HS-5 (cell line): ENCODE measurements at regions not wholly inside any gene's neighbourhood (a gene's known extent, or its start where the extent isn't known, plus 50 kb on each side); places are given as distances from the start of the nearest gene placed in this dataset.
A peak's percentile ranks its signal among the peaks of the same experiment; 100 is the strongest.
"Not testable (repeated sequence)": the region's sequence is repeated elsewhere in the genome, so short reads cannot be mapped to it uniquely, and the experiment has no call there.

Experiments
- DNase-seq: peaks from one replicate; pipeline ENCODE4 v3.0.0-alpha.2; 2012; ENCODE audit warnings: low read depth

DNA sequence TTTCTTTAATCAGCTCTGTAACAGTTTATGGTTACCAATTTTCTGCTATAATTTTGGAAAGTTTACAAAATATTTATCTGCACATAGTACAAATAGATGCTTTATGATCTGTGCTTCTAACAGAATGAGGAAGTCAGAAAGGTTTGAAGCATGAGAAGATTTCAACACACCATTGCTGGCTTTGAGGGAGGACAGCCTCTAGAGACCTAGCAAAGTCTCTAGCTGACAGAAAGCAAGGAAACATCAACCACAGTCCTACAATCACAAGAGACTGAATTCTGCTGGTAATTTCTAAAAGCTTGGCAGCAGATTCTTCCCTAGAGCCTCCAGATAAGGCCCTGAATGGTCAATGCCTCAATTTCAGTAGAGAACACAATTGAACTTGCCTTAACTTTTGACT, 750.8 kb upstream of the SLC35B3 start:
- no peak for DNase-seq

GRCh38 chr6:9178071-9178470, 742.7 kb upstream of the SLC35B3 start:
- no peak for DNase-seq

DNA sequence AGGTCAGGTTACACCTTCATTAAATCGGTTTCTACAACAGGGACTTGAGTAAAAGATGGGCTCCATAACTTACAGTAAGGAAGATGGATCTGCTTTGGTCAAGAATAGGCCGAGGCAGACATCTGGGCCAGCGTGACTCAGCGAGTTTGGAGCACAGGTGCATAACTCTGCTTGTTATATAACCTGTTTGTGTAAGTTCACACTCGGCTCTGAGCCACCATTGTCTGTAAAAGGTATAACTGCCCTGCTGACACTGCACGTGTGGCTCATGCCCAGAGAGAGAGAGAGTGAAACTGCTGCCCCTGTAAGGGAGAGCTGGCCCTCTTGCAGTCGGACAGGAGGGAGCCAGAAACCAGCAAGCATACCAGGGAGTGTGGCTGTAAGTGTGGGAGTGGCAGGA, 737.9 kb upstream of the SLC35B3 start:
- DNase-seq = no peak

GRCh38 chr6:9172096-9172495, 736.8 kb upstream of the SLC35B3 start:
- no peak for DNase-seq

DNA sequence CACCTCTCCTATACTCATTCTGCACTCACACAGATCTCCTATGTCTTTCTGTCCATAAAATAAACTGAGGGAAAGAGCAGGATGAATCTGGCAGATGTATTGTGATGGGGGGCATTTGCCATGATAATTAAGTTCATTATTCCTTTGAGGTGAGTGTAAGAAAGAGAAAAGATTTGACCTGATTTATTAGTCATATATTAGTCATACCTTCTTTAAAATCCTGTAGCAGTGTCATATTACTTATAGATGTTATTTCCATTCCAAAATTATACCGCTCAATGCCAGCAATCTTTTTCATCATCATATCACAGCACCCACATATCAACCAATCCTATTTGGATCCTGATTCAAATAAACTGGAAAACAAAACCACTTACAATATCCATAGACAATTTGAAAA, 733.3 kb upstream of the SLC35B3 start:
- DNase-seq = no peak

DNA sequence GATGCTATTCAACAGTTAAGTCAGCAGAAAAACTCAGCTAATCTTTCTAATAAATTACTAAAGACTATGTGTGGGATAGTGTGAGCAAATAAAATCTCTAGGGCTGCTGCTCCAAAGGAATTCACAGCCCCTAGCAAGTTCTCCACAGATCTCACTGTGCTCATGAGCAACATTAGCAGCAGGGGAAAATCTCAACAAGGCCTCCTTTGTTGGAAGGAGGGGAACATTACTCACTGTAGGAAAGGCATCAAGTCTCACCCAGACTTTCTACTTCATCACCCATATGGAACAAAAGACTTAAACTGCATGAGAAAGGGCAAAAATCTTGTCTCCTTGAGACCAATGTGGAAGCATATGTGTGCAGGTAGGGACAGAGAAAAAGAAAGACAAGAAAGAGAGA, 726.4 kb upstream of the SLC35B3 start:
- no peak for DNase-seq

DNA sequence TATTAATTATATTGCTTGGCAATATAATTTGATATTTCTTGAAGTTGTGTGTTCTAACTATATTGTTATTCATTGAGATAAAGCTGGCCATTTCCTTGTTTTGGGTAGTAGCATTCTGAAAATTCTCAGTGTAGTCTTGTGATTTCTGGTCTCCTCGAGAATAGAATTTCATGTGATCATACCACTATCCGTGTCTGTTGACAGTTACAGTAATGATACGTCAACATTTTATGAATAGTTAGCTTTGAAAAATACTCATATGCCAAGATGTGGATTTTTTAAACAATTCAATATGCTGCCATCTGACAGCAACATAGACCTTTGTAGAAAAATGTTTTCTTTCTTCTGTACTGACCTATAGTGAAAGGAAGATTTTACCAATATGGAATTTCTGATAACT, 723.7 kb upstream of the SLC35B3 start:
- DNase-seq = no peak

DNA sequence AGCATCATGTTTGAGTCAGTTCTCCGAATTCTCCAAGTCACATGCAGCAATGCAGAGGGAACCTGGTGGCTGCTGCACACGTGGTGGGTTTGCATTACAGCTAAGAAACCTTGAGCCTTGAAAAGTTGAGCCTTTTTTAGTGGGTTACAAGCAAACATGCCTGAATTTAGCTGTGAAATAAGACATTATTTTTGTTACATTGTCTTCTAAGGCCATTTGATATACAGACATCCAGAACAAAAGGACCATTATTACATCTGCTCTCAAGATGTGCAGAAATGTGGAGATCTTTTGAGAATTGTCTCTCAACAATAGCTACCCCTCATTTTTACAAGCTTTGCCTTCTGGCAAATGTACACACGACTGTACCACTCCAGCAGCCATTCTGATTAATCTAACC, 720.5 kb upstream of the SLC35B3 start:
- no peak for DNase-seq

GRCh38 chr6:9143140-9143539, 707.8 kb upstream of the SLC35B3 start:
- DNase-seq = no peak

DNA sequence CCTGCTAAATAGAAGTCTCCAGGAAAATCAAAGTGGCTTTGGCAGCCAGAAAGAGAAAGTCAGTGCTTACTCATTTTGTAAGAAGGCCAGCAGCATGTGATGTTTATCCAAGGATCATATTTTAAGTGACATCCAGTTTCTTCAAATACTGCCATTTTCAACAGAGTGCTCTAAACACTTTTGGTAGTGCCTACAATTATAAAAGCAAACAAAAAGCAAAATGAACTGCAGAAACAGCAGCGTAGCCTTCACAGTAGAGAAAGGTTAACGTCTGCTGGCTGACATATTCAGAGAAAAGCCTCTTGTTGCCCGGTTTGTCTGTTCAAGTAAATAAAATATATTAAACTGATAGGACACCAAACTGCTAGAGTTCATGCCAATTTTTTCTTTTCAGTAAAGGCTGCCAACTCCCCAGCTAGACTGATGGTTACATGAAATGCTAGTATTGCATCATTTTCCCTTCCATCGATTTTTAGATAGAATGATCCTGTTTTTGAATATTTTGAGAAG, 705.7 kb upstream of the SLC35B3 start:
- DNase-seq = no peak

DNA sequence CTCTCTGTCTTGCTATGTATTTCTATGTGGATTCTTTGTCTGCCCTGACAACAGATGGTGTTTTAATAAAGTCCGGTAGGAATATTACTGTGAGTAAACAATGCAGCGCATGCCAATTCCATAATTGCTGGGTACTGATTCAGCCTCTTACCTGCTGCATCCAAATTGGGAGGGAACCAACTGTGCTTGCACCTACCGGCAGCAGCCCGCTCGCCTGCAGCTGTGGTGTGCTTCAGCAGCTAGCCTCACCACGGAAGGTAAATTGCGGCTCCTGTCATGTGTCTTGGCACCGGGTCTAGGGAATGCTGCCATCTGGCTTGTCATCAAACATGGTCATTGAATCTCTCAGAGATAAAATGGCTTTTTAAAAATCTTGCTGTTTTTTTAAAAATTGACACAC, 704.8 kb upstream of the SLC35B3 start:
- no peak for DNase-seq

DNA sequence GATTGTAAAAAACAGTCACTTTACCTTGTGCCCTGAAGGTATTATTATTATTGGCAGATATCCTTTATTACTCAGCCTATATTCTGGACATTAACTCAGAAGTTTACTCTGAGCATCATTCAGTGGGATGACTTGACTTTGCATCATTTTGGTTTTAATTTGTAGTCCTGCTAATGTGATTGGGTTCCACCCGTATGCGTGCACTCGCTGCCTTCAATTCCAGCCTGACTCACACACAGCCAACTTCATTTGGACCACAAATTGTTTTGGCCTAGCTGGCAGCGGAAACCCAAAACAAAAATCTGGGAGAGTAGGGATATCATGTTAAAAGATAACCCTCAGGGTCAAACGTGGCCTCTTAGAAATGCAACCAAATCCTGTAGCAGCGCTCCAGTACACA, 704.4 kb upstream of the SLC35B3 start:
- DNase-seq = peak; percentile 83

DNA sequence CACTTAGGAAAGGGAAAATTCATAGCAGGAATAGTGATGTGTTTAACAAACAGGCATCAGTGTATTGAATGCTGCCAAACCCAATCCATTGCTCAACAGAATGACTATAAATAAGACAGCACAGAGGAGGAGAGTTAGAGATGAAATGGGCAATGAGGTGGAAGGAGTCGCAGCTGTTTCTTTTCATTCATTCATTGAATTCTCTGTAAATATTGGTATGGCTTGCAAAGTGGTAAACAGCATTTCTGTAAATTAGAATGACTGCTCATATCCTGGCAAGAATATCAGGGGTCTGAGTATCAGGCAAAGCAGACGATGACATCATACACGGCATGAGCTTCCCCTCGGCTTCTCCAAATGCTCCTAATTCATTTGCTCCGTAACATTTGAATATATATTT, 703.6 kb upstream of the SLC35B3 start:
- DNase-seq = no peak

DNA sequence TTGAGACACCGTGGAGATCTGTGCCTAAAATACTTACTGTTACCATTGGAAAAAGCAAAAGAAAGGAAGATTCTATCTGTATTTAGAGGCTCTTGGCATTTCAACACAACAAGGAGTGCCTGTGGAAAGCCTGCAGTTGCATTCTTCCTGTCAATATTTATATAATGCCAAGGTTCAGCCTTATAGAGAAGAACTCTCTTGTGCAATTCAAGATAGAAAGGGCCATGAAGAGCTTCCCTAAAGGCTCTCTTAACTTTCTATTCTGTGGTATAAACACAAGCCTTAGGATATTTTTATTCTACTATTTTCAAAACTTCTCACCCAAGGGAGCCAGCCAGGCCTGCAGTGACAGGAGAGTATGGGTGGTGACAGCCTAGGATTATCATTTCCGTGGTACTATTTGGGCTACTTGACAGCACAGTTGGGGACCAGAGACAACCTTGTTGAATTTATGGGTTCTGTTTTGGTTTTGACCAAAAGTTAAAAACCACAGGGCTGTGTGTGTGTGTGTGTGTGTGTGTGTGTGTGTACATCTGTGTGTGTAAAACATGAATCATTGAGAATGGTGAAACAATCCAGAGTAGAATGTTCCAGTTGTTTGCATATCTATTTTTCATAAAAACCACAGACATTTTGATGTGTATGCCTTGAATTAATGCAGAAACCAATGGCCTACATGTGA, 700.9 kb upstream of the SLC35B3 start:
- no peak for DNase-seq

DNA sequence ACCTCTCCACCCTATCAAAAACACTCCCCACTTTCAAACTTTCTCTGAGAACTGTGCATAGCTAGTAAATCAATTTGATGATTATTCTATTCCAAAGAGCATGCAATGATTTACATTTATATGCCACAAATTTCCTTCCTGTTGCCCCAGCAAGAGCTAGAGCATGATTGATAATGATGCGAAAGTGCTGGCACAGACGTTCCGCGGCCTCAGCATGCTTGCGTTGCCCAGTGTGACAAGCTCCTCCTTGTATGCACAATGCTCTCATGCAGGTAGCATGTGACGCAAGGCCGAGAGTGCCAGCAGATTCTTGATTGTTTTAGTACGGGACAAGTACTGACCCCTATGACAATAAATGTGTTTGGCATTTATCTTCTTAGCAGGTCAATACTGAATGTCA, 696.3 kb upstream of the SLC35B3 start:
- DNase-seq = no peak

GRCh38 chr6:9131201-9131600, 695.9 kb upstream of the SLC35B3 start:
- no peak for DNase-seq

- DNase-seq = no peak
Observed at GRCh38 chr6:9128970-9129369, 693.6 kb upstream of the SLC35B3 start.

DNA sequence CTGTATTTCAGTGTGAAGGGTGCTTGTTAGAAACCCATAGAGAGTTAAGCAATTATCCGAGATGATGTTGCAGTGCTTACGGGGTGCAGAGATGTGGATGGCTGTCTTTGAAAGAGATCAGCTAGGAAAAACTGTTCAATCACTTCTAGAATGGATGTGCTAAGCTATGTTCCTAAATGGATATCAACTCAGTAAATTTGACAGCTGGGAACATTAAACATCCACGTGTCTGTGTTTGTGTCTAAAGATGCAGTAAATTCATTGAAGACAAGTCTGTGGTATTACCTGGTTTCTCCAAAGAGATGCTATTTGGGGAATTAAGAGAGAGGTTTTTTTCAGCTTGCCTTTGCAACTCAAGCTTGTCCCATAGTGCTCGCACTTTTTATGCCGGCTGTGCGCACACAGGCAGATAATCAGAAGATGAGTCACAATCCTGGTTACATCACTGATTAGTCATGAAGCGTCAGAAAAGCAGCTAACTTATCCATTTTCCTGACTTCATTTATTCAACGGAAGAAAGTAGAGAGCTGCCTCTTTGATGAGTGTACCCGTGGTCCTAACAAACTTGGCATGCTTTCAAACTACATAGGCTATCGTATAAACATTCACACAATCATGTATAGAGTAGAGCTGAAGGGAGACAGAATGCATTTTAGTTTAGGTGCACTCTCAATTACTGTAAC, 691.7 kb upstream of the SLC35B3 start:
- DNase-seq = peak; percentile 94

DNA sequence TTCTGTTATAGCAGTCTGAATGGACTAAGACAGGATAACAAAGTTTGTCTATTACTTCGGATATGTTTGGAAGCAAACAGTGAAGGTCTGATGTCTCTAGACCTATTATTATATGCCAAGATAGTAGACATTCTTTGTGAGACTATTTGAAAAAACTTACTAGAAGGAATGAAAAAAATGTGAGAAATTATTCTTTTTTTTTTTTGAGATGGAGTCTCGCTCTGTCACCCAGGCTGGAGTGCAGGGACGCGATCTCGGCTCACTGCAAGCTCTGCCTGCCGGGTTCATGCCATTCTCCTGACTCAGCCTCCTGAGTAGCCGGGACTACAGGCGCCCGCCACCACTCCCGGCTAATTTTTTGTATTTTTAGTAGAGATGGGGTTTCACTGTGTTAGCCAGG, 690.7 kb upstream of the SLC35B3 start:
- not testable (repeated sequence) for DNase-seq

DNA sequence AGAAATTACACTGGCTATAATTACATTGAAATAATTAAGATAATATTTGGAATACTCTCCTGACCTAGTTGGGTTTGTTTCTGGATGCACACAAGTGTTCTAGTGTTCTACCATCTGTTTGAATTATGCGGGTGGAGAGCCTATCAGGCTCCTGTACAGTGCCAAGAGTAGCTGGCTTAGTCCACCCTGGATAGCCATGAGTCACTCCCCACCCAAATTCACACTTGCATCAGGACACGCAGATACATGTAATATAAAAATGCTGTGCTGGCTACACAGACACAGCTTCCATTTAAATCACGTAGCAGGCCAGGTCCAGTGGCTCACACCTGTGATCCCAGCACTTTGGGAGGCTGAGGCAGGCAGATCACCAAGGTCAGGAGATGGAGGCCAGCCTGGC, 686.2 kb upstream of the SLC35B3 start:
- no peak for DNase-seq

DNA sequence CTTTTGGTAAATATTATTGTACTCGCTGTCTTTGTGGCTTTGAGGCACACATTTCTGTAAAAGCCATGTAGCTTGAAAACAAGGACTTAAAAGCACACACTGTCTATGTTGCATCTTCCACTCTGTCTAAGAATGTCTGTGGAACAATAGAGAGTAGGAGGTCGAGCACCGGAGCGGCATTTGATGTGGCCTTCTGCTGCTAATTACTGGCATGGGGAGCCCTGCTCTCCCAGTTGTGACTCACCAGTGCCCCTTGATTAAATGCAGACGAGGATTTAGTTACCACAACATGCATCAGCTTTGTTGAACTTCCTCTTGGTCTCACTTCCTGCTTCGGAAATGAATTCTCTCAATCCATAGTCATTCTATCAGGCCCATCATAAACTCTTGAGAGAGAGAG, 680.7 kb upstream of the SLC35B3 start:
- peak; percentile 75 for DNase-seq

- no peak for DNase-seq
Observed at GRCh38 chr6:9112544-9112943, 677.2 kb upstream of the SLC35B3 start.

GRCh38 chr6:9103876-9104521, 668.7 kb upstream of the SLC35B3 start:
- no peak for DNase-seq
